ENCODE measurements at regions not wholly inside any gene's neighbourhood (a gene's known extent, or its start where the extent isn't known, plus 50 kb on each side); places are given as distances from the start of the nearest gene placed in this dataset.
A peak's percentile ranks its signal among the peaks of the same experiment; 100 is the strongest.

GRCh38 chr12:98275131-98275475 is 240.3 kb upstream of the TMPO start:
- Histone ChIP-seq H2AFZ (ENCODE audit: control insufficient read depth, low read depth, low read length) (no peak overlapping the region), H3K4me3 (no peak overlapping the region), H3K27me3 (replicated peaks in 1 of 2; ENCODE audit: control insufficient read depth in 2 of 2, insufficient read depth in 2 of 2, low read length in 1 of 2) (no peaks in the 10 kb centered on the region), H3K9ac (ENCODE audit: control insufficient read depth, insufficient read depth, low read length) (no peak overlapping the region), H3K36me3 (ENCODE audit: control insufficient read depth in 2 of 2, insufficient read depth in 2 of 2, low read length in 1 of 2) (no peaks in the 10 kb centered on the region), H3K27ac (ENCODE audit: control insufficient read depth, insufficient read depth) (peak overlapping the region; percentile 50; the same call in 1 of the 2 replicates), H3K79me2 (ENCODE audit: control insufficient read depth, insufficient read depth, low read length) (no peaks in the 10 kb centered on the region), H3K9me3 (replicated peaks; ENCODE audit: control insufficient read depth, insufficient read depth, low read length) (no peaks in the 10 kb centered on the region; the same call in 2 of the 3 replicates), H3K4me1 (ENCODE audit: control insufficient read depth, insufficient read depth, low read length) (peaks cover 15% of the 10 kb centered on the region), H3K4me2 (ENCODE audit: control insufficient read depth, insufficient read depth) (peak overlapping the region; percentile 49), H4K20me1 (ENCODE audit: control insufficient read depth, insufficient read depth) (no peaks in the 10 kb centered on the region)
- ChIA-PET SMC1A (ENCODE audit: uncharacterized antibody, unreplicated experiment) (interaction anchor here (0.5 to 4.8 kb wide), 24 partner anchors 12 to 534 kb away, joined by 3 to 65 read pairs (median 4); no protein-coding TSS in a partner anchor), POLR2A (interaction anchor here (0.8 to 3.2 kb wide), 7 partner anchors 11 to 57 kb away, joined by 3 to 18 read pairs (median 5); no protein-coding TSS in a partner anchor), CTCF (interaction anchor here (1.2 to 3.4 kb wide), 5 partner anchors 9 to 50 kb away, joined by 3 to 20 read pairs (median 3); no protein-coding TSS in a partner anchor), RAD21 (ENCODE audit: unreplicated experiment) (interaction anchor here (0.7 to 4.3 kb wide), 17 partner anchors 12 to 125 kb away, joined by 3 to 40 read pairs (median 5); no protein-coding TSS in a partner anchor)
- 51% methylated on average over 4 of the region's 4 CpGs for WGBS (ENCODE audit: insufficient coverage, insufficient replicate concordance, low lambda C conversion rate, missing lambda C conversion rate)
- peak; percentile 7 for TF ChIP-seq MTA2 (IDR thresholded peaks at IDR 0.05; ENCODE audit: low read depth)
- 0 out of 2 replicates have a peak, but pooled peaks have one; percentile 4 for TF ChIP-seq PKNOX1 (IDR thresholded peaks at IDR 0.05)
- 0 out of 2 replicates have a peak, but pooled peaks have one; percentile 82 for TF ChIP-seq DPF2 (IDR thresholded peaks at IDR 0.05)
- peak; percentile 94 for TF ChIP-seq IKZF1 (conservative IDR thresholded peaks at IDR 0.05)
- peak; percentile 64 to 85; a peak in 2 of 4 replicates for TF ChIP-seq IKZF2 (IDR thresholded peaks at IDR 0.05)
- peak; percentile 50 for TF ChIP-seq RELB (IDR thresholded peaks at IDR 0.05; ENCODE audit: low read depth)
- TF ChIP-seq, protein P1, sequence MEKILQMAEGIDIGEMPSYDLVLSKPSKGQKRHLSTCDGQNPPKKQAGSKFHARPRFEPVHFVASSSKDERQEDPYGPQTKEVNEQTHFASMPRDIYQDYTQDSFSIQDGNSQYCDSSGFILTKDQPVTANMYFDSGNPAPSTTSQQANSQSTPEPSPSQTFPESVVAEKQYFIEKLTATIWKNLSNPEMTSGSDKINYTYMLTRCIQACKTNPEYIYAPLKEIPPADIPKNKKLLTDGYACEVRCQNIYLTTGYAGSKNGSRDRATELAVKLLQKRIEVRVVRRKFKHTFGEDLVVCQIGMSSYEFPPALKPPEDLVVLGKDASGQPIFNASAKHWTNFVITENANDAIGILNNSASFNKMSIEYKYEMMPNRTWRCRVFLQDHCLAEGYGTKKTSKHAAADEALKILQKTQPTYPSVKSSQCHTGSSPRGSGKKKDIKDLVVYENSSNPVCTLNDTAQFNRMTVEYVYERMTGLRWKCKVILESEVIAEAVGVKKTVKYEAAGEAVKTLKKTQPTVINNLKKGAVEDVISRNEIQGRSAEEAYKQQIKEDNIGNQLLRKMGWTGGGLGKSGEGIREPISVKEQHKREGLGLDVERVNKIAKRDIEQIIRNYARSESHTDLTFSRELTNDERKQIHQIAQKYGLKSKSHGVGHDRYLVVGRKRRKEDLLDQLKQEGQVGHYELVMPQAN (conservative IDR thresholded peaks at IDR 0.05) = peak; percentile 13; the same call in 1 of the 2 replicates
- TF ChIP-seq SMAD1 (IDR thresholded peaks at IDR 0.05; ENCODE audit: low read depth, partially characterized antibody) = no peak
- no peak for TF ChIP-seq HDAC2 (IDR thresholded peaks at IDR 0.05)
- no peak for TF ChIP-seq MEF2B (IDR thresholded peaks at IDR 0.05; ENCODE audit: partially characterized antibody, poor library complexity, severe bottlenecking)
- TF ChIP-seq ATF7 (IDR thresholded peaks at IDR 0.05; ENCODE audit: low read depth) = peak; percentile 1
- TF ChIP-seq SP1 (IDR thresholded peaks at IDR 0.05; ENCODE audit: low read depth, low read length) = no peak
- TF ChIP-seq TCF7 (IDR thresholded peaks at IDR 0.05; ENCODE audit: borderline replicate concordance) = no peak
- FAIRE-seq = no peak
- intact Hi-C loops (cut with micrococcal nuclease; ENCODE audit: unreplicated experiment) = loop anchor here (1.0 to 2.0 kb wide), 2 partner anchors 43 to 58 kb away; no protein-coding TSS in a partner anchor
- no peak for DNase-seq (ENCODE audit: low read depth, low spot score)
- ATAC-seq = peak; percentile 76
- TSS peak; percentile 93 for BruUV-seq (replicated peaks)
- in situ Hi-C loops (cut with MboI) = no loop called here
